GM19351 (cell line): ENCODE measurements at regions not wholly inside any gene's neighbourhood (a gene's known extent, or its start where the extent isn't known, plus 50 kb on each side); places are given as distances from the start of the nearest gene placed in this dataset.

Source experiments
- ATAC-seq: cut with Tn5 transposase; IDR thresholded peaks from one replicate; pipeline ENCODE4 v1.9.1; 2021; ENCODE audit warnings: mild to moderate bottlenecking, moderate library complexity; ENCODE audit not compliant: unreplicated experiment

GRCh38 chr4:132818091-132818490 is 331.0 kb upstream of the PCDH10 start:
- ATAC-seq = no peak

- no peak for ATAC-seq
Measured at GRCh38 chr4:132823419-132823818, 325.7 kb upstream of the PCDH10 start.

DNA sequence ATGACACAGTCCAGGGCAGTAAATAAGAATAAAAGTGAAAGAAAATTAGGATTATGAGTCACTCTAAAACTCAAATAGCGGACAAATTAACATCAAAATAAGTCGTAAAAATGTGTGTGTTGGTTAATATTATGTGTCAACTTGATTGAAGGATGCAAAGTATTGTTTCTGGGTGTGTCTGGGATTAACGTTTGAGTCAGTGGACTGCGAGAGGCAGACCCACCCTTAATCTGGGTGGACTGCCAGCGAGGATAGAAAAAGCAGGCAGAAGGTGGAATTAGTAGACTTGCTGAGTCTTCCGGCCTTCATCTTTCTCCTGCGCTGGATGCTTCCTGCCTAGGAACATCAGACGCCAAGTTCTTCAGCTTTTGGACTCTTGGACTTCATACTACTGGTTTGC is 324.3 kb upstream of the PCDH10 start:
- no peak for ATAC-seq

GRCh38 chr4:132827522-132827921 is 321.6 kb upstream of the PCDH10 start:
- no peak for ATAC-seq

DNA sequence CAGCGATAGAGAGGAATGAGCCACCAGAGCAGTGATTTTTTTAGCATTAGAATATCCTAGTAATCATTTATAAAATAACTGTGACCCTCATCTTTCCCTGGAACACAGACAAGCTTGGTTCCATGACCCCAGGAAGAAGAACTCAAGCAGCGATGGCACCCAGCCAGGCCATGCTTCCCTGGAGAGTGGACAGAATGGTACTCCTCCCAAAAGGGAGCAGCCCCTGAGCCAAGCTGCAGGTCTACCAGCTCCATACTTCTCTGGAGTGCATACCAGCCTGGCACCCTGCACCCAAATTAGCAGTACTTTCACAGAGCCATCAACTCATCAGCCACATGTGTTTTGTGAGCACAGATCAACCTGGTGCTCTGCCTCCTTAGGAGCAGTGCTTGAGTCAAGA is 310.9 kb upstream of the PCDH10 start:
- no peak for ATAC-seq

DNA sequence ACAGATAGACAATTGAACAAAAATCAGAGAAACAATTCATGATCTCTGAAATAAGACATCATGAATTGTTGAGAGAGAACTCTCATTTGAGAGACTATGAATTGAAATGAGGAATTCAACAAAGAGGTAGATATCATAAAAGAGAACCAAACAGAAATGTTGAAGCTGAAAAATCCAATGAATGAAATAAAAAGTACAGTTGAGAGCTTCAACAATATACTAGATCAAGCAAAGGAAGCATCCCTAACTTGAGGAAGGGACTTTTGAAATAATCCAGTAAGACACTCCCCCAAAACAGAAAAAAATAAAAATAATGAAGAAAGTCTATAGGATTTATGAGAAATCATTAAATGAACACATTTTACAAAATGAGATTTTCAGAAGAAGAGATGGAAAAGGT is 310.0 kb upstream of the PCDH10 start:
- no peak for ATAC-seq

DNA sequence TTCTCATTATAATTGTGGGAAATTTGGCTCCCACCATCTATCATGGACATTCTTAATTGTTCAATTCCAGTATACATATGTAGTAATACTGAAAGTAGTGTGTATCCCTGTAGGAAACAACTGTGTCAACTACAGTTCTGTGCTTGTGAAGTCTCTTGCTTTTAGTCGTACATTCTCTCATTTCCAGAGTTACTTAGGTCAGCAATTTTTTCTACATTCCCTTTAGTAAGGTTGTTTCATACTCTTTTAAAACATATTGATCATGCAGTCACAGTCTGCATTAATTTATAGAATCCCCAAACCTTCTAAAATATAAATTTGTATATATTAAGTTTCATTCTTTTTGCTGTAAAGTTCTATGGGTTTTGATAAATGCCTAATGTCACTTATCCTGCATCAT is 289.2 kb upstream of the PCDH10 start:
- ATAC-seq = no peak

DNA sequence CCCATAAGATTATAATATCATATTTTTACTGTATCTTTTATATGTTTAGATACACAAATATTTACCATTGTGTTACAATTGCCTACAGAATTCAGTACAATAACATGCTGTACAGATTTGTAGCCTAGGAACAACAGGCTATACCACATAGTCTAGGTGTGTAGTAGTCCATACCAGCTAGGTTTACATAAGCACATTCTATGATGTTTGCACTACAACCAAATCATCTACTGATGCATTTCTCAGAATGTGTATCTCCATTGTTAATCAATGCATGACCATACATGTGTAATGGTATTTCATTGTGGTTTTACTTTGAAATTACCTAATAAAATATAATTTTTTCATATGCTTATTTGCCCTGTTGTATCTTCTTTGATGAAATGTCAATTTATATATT is 288.1 kb upstream of the PCDH10 start:
- ATAC-seq = no peak

GRCh38 chr4:132863619-132864018 is 285.5 kb upstream of the PCDH10 start:
- no peak for ATAC-seq

DNA sequence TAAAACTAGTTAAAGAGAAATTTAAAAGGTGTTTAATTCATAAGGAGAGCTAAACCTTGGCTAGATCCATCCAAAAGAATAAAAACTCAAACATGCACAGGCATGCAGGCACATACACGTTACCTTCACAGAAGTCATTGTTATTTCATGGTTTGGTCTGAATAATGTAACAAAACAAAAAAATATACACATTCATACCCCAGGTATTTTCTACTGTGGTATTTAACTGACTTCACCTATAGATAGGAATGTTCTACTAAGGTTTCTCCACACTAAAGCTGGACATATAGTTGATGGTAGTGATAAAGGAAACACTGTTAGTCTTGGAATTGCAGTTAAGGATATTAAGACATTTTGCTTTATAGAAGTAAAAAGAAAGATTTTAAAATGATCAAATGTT is 283.6 kb upstream of the PCDH10 start:
- ATAC-seq = no peak

DNA sequence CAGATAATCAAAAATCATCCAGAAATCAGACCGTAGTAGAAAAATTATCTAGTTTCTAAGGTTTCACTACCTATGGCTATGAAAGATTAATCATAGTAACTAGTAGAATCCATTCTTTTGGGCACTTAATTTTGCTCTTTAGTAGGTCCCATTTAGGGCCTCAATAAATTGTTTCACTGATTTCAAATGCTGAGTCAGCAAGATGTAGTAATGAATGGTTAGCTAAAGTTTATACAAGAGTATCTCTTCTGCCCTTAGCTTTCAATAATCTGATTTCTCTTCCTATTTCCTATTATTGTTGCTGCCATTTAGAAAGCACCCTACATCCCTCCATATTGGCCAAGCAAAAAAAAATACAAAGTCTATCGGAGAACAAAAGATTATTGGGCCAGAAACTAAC is 283.2 kb upstream of the PCDH10 start:
- ATAC-seq = no peak

GRCh38 chr4:132866616-132867015 is 282.5 kb upstream of the PCDH10 start:
- ATAC-seq = no peak

GRCh38 chr4:132893787-132894186 is 255.3 kb upstream of the PCDH10 start:
- ATAC-seq = no peak

DNA sequence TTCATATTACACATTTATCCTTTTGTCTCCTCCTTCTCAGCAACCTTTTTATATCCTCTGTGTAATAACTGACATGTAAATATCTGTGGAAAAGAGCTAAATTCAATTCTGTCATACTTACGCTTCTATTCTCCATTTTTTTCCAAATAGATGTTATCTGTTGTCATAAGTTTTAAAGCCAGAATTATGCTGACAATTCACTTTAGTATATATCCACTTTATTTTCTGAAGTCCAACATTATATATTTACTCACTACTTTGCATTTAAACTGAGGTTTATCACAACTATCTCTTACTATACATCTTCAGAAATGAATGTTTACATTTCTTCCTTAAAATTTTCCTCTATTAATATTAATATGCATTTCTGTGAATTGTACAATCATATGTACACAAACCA is 247.9 kb upstream of the PCDH10 start:
- no peak for ATAC-seq

DNA sequence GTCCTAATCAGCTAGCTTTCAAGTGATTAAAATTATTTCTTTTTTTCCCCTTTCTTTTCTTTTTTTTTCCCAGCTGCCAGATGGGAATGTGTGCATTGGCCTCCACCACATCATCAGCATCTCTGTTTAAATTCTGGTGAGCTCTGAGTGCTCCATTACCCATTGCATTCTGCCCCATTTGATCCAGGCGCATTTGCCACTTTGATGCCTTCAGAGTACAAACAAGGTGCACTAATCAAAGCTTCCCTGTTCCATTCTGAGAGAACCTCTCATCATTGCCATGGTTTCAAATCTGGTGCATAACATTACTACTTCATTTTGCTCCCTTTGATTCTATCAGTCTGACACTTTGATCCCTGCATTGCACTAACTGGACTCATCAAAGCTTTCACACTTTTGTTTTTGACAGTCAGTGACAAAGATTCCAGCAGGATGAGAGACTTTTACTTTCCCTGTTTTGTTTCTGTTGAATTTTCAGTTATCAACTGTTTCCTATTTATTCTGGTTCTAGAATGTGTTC is 238.8 kb upstream of the PCDH10 start:
- ATAC-seq = no peak

- ATAC-seq = no peak
Measured at GRCh38 chr4:132918096-132918495, 231.0 kb upstream of the PCDH10 start.

GRCh38 chr4:132923516-132923915 is 225.6 kb upstream of the PCDH10 start:
- ATAC-seq = no peak

- ATAC-seq = no peak
Measured at GRCh38 chr4:132934911-132935310, 214.2 kb upstream of the PCDH10 start.

- ATAC-seq = no peak
Measured at GRCh38 chr4:132955146-132955545, 193.9 kb upstream of the PCDH10 start.

DNA sequence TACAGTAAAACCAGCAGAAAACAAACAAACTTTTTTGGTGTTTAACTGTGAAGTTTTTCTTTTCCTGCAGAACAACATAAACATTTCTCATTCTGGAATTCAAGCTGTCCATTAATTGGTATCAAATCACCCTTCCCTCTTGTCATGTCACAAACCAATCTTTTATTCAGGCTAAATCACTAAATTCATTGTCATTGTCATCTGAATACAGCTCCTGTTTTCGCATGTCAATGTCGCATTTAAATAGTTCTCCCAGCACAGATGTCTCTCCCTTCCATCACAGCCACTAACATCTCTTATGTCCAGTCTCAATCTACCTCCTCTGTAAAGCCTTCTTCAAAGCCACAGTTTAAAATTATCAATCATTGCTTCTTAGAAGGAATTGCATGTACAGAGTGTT is 192.1 kb upstream of the PCDH10 start:
- ATAC-seq = no peak

- no peak for ATAC-seq
Measured at GRCh38 chr4:132958457-132959263, 190.4 kb upstream of the PCDH10 start.

GRCh38 chr4:132981611-132982010 is 167.5 kb upstream of the PCDH10 start:
- ATAC-seq = no peak

DNA sequence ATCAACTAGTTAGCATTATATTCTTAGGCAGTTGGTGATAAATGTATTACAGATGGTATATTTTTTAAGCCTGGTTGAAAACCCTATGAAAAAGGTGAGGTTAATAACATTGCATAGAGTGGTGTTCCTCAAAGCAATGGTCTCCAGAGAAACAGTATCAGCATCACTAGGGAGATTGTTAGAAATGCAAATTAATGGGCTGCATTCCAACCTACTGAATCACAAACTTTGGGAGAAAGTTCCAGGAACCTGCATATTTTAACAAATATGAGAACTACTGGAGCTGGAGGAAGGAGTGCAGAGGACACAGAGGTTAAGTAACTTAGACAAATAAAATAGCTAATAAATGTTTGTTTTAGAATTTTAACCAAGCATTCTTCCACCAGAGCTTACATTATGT is 166.9 kb upstream of the PCDH10 start:
- no peak for ATAC-seq
